ENCODE measurements at regions not wholly inside any gene's neighbourhood (a gene's known extent, or its start where the extent isn't known, plus 50 kb on each side); places are given as distances from the start of the nearest gene placed in this dataset.

- no peak overlapping the region for H3K27ac ChIP-seq
- H3K36me3 ChIP-seq = no peaks in the 10 kb centered on the region
- DNase-seq = no peak
- H3K27me3 ChIP-seq = no peaks in the 10 kb centered on the region
- TF ChIP-seq CTCF (IDR thresholded peaks at IDR 0.05) (no peak), POLR2A (IDR thresholded peaks at IDR 0.05) (no peak)
- no peaks in the 10 kb centered on the region for H3K4me1 ChIP-seq
- no peak overlapping the region for H3K4me3 ChIP-seq
- H3K9me3 ChIP-seq = no peaks in the 10 kb centered on the region
These were observed 1052.0 kb downstream of the DIAPH3 start for GRCh38 chr13:59111751-59112171.

GRCh38 chr13:59112221-59112718 lies 1051.5 kb downstream of the DIAPH3 start:
- Histone ChIP-seq H3K36me3 (no peaks in the 10 kb centered on the region), H3K27ac (no peak overlapping the region)
- no peak for TF ChIP-seq POLR2A (IDR thresholded peaks at IDR 0.05)
- TF ChIP-seq CTCF (IDR thresholded peaks at IDR 0.05) = no peak

GRCh38 chr13:59119475-59119874 lies 1044.3 kb downstream of the DIAPH3 start:
- no peak overlapping the region for H3K27ac ChIP-seq
- no peaks in the 10 kb centered on the region for H3K36me3 ChIP-seq
- TF ChIP-seq POLR2A (IDR thresholded peaks at IDR 0.05) (no peak), CTCF (IDR thresholded peaks at IDR 0.05) (no peak)
- no peak for DNase-seq
- H3K4me1 ChIP-seq = no peaks in the 10 kb centered on the region
- no peak overlapping the region for H3K4me3 ChIP-seq
- H3K9me3 ChIP-seq = no peaks in the 10 kb centered on the region
- no peaks in the 10 kb centered on the region for H3K27me3 ChIP-seq

More at GRCh38 chr13:59112221-59112718, 1051.5 kb downstream of the DIAPH3 start:
- DNase-seq = peak in 1 of 3 donors; percentile 47
- H3K4me3 ChIP-seq = no peak overlapping the region
- no peaks in the 10 kb centered on the region for H3K4me1 ChIP-seq
- no peaks in the 10 kb centered on the region for H3K9me3 ChIP-seq
- H3K27me3 ChIP-seq = no peaks in the 10 kb centered on the region

- no peak overlapping the region for H3K27ac ChIP-seq
- DNase-seq = no peak
These were observed 1043.4 kb downstream of the DIAPH3 start for GRCh38 chr13:59120297-59120843.

GRCh38 chr13:59121507-59121906 lies 1042.2 kb downstream of the DIAPH3 start:
- Histone ChIP-seq H3K36me3 (no peaks in the 10 kb centered on the region), H3K4me3 (no peak overlapping the region), H3K9me3 (no peaks in the 10 kb centered on the region), H3K27ac (no peak overlapping the region), H3K27me3 (no peaks in the 10 kb centered on the region), H3K4me1 (no peaks in the 10 kb centered on the region)
- TF ChIP-seq POLR2A (IDR thresholded peaks at IDR 0.05) = no peak
- TF ChIP-seq CTCF (IDR thresholded peaks at IDR 0.05) = no peak
- DNase-seq = no peak

More at GRCh38 chr13:59120297-59120843, 1043.4 kb downstream of the DIAPH3 start:
- no peak overlapping the region for H3K4me3 ChIP-seq
- no peaks in the 10 kb centered on the region for H3K9me3 ChIP-seq
- no peaks in the 10 kb centered on the region for H3K4me1 ChIP-seq
- H3K27me3 ChIP-seq = no peaks in the 10 kb centered on the region
- no peak for TF ChIP-seq CTCF (IDR thresholded peaks at IDR 0.05)
- H3K36me3 ChIP-seq = no peaks in the 10 kb centered on the region

- Histone ChIP-seq H3K36me3 (no peaks in the 10 kb centered on the region), H3K4me3 (no peak overlapping the region), H3K27me3 (no peaks in the 10 kb centered on the region), H3K4me1 (no peaks in the 10 kb centered on the region), H3K9me3 (no peaks in the 10 kb centered on the region), H3K27ac (no peak overlapping the region)
- no peak for TF ChIP-seq POLR2A (IDR thresholded peaks at IDR 0.05)
- no peak for TF ChIP-seq CTCF (IDR thresholded peaks at IDR 0.05)
- no peak for DNase-seq
These were observed 1037.3 kb downstream of the DIAPH3 start for GRCh38 chr13:59126474-59126873.

All from Peyer's patch (tissue), 4 donors.